WI38 (cell line): ENCODE measurements at regions not wholly inside any gene's neighbourhood (a gene's known extent, or its start where the extent isn't known, plus 50 kb on each side); places are given as distances from the start of the nearest gene placed in this dataset.

ENCODE experiments used
- H3K4me3 ChIP-seq: 2 replicates; pipeline ENCODE4 v1.5.1; 2011; ENCODE audit warnings: low read depth, mild to moderate bottlenecking, control low read depth, low read length
- TF ChIP-seq, protein P1 (sequence below): IDR thresholded peaks from 2 replicates; pipeline ENCODE4 v1.5.1; 2012; ENCODE audit warnings: low read depth, mild to moderate bottlenecking, control low read depth, low read length

DNA sequence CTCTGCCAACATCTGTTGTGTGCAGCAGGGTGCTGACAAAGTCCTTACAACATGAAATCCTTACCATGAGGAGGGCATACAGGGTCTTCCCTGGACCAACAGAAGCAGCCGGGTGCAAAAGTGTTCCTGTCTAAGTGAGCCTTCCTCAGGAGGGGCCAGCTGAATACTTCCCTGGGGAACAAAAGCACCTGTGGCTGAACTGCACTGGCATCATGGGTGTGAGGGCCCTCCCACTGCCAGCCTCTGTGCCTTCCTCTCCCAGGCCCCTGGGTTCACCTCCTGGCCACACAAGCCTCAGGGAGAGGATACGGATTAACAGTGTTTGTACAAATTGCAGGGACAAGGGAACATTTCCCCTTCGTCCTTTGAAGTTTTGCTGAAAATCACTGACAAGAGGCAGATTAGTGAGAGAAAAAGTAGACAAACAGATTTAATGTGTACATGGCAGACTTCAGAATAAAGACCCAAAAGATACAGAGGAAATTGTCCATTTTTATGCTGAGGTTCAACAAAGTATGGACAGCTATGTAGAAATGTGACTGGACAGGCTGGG, 91.0 kb upstream of the PPM1J start:
- TF ChIP-seq, protein P1, sequence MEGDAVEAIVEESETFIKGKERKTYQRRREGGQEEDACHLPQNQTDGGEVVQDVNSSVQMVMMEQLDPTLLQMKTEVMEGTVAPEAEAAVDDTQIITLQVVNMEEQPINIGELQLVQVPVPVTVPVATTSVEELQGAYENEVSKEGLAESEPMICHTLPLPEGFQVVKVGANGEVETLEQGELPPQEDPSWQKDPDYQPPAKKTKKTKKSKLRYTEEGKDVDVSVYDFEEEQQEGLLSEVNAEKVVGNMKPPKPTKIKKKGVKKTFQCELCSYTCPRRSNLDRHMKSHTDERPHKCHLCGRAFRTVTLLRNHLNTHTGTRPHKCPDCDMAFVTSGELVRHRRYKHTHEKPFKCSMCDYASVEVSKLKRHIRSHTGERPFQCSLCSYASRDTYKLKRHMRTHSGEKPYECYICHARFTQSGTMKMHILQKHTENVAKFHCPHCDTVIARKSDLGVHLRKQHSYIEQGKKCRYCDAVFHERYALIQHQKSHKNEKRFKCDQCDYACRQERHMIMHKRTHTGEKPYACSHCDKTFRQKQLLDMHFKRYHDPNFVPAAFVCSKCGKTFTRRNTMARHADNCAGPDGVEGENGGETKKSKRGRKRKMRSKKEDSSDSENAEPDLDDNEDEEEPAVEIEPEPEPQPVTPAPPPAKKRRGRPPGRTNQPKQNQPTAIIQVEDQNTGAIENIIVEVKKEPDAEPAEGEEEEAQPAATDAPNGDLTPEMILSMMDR, result no peak
- no peak overlapping the region for H3K4me3 ChIP-seq

GRCh38 chr1:112805155-112805853, 90.2 kb upstream of the PPM1J start:
- H3K4me3 ChIP-seq, result no peak overlapping the region
- TF ChIP-seq, protein P1, result no peak

GRCh38 chr1:112803906-112804762, 89.0 kb upstream of the PPM1J start:
- TF ChIP-seq, protein P1, result peak; percentile 80
- no peak overlapping the region for H3K4me3 ChIP-seq

DNA sequence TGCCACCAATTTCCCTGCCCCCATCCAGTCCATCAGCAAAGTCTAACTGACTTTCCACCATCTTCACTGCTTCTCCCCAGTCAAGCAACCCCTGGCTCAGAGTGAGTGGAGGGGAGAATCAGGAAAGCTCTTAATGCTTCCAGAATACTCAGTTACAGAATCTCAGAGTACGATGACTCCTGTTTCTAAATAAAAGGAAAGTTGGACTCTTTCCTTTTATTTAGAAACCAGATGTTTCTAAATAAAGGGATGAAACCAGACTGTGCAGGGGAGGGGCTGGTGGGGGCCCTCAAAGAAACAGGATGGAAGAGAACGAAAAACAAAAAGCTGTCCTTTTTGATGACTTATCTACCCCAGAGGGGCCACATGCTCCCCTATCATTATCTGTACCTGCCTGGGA, 85.2 kb upstream of the PPM1J start:
- TF ChIP-seq, protein P1, result no peak
- no peak overlapping the region for H3K4me3 ChIP-seq

- TF ChIP-seq, protein P1, result no peak
- H3K4me3 ChIP-seq, result no peak overlapping the region
These were observed 83.2 kb upstream of the PPM1J start for GRCh38 chr1:112798292-112798691.

DNA sequence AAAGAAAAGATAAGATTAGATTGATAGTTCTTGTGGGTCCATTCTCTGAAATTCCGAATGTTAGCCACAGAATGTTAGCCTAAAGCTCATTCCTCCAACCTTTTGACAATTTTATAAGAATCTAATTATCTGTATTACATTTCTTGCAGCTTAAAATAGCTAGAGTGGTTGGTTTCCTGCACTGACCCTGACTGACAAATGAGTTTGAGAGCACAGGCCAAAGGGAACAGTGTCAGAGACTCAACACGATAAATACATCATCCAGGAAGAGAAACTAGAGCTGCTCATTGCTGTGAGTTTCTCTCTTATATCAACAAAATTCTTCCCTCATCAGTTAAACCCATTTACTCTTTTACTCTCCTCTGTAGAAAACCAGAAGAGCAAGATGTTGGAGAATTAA, 82.1 kb upstream of the PPM1J start:
- TF ChIP-seq, protein P1, result no peak
- H3K4me3 ChIP-seq, result no peak overlapping the region
